ENCODE measurements at regions not wholly inside any gene's neighbourhood (a gene's known extent, or its start where the extent isn't known, plus 50 kb on each side); places are given as distances from the start of the nearest gene placed in this dataset.

GRCh38 chr3:64375737-64376136 lies 150.5 kb upstream of the PRICKLE2 start:
- TF ChIP-seq EZH2phosphoT487 (IDR thresholded peaks at IDR 0.05) (no peak), CTCF (IDR thresholded peaks at IDR 0.05) (no peak), EZH2 (IDR thresholded peaks at IDR 0.05) (no peak)
